ENCODE measurements at regions not wholly inside any gene's neighbourhood (a gene's known extent, or its start where the extent isn't known, plus 50 kb on each side); places are given as distances from the start of the nearest gene placed in this dataset.

GRCh38 chr10:129333706-129334105 lies 133.3 kb upstream of the MGMT start:
- peaks cover 2% of the 10 kb centered on the region for H3K4me1 ChIP-seq
- no peaks in the 10 kb centered on the region for H3K27me3 ChIP-seq
- no peak for DNase-seq (ENCODE audit: low spot score)
- H3K36me3 ChIP-seq: no peaks in the 10 kb centered on the region
- H3K27ac ChIP-seq: no peak overlapping the region
- no peak overlapping the region for H3K4me3 ChIP-seq
- no peaks in the 10 kb centered on the region for H3K9me3 ChIP-seq (ENCODE audit: low read depth)
- H3K9ac ChIP-seq: no peak overlapping the region
- no peak for TF ChIP-seq EZH2phosphoT487 (IDR thresholded peaks at IDR 0.05)
- TF ChIP-seq, protein P1, sequence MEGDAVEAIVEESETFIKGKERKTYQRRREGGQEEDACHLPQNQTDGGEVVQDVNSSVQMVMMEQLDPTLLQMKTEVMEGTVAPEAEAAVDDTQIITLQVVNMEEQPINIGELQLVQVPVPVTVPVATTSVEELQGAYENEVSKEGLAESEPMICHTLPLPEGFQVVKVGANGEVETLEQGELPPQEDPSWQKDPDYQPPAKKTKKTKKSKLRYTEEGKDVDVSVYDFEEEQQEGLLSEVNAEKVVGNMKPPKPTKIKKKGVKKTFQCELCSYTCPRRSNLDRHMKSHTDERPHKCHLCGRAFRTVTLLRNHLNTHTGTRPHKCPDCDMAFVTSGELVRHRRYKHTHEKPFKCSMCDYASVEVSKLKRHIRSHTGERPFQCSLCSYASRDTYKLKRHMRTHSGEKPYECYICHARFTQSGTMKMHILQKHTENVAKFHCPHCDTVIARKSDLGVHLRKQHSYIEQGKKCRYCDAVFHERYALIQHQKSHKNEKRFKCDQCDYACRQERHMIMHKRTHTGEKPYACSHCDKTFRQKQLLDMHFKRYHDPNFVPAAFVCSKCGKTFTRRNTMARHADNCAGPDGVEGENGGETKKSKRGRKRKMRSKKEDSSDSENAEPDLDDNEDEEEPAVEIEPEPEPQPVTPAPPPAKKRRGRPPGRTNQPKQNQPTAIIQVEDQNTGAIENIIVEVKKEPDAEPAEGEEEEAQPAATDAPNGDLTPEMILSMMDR (IDR thresholded peaks at IDR 0.05): no peak
- TF ChIP-seq EZH2 (IDR thresholded peaks at IDR 0.05): no peak
- Mint-ChIP-seq H3K9me3 (peaks cover 2% of the 10 kb centered on the region), H3K36me3 (no peaks in the 10 kb centered on the region), H3K27ac (no peak overlapping the region), H3K4me1 (peaks cover 9% of the 10 kb centered on the region), H3K27me3 (ENCODE audit: insufficient read depth, low read depth) (no peaks in the 10 kb centered on the region), H3K4me3 (no peak overlapping the region)
- H4K20me1 ChIP-seq (ENCODE audit: low read depth): no peaks in the 10 kb centered on the region
- H3K79me2 ChIP-seq (ENCODE audit: low read depth): no peaks in the 10 kb centered on the region
- H2AFZ ChIP-seq (replicated peaks): no peak overlapping the region
- no peaks in the 10 kb centered on the region for H3F3A ChIP-seq (ENCODE audit: low read depth)
- H3K4me2 ChIP-seq: no peak overlapping the region

GRCh38 chr10:129334266-129334665 lies 132.8 kb upstream of the MGMT start:
- Histone ChIP-seq H3F3A (ENCODE audit: low read depth) (no peaks in the 10 kb centered on the region), H3K9me3 (ENCODE audit: low read depth) (no peaks in the 10 kb centered on the region), H3K4me3 (no peak overlapping the region), H3K27ac (no peak overlapping the region), H2AFZ (replicated peaks) (peak overlapping the region; percentile 73), H4K20me1 (ENCODE audit: low read depth) (no peaks in the 10 kb centered on the region), H3K4me2 (no peak overlapping the region), H3K79me2 (ENCODE audit: low read depth) (no peaks in the 10 kb centered on the region), H3K27me3 (no peaks in the 10 kb centered on the region), H3K36me3 (no peaks in the 10 kb centered on the region), H3K9ac (no peak overlapping the region), H3K4me1 (peaks cover 2% of the 10 kb centered on the region)
- Mint-ChIP-seq H3K36me3 (no peaks in the 10 kb centered on the region), H3K4me3 (no peak overlapping the region), H3K27ac (no peak overlapping the region), H3K4me1 (peaks cover 7% of the 10 kb centered on the region), H3K9me3 (peaks cover 2% of the 10 kb centered on the region), H3K27me3 (ENCODE audit: insufficient read depth, low read depth) (no peaks in the 10 kb centered on the region)
- peak; percentile 15 for DNase-seq (ENCODE audit: low spot score)
- TF ChIP-seq EZH2phosphoT487 (IDR thresholded peaks at IDR 0.05) (no peak), EZH2 (IDR thresholded peaks at IDR 0.05) (no peak)
- TF ChIP-seq, protein P1 (IDR thresholded peaks at IDR 0.05): no peak

- Histone ChIP-seq H2AFZ (replicated peaks) (no peak overlapping the region), H3K4me1 (peaks cover 2% of the 10 kb centered on the region), H3K9me3 (ENCODE audit: low read depth) (no peaks in the 10 kb centered on the region), H3K27me3 (no peaks in the 10 kb centered on the region), H3K27ac (no peak overlapping the region), H3K79me2 (ENCODE audit: low read depth) (no peaks in the 10 kb centered on the region), H3F3A (ENCODE audit: low read depth) (no peaks in the 10 kb centered on the region), H3K9ac (no peak overlapping the region), H3K4me2 (no peak overlapping the region), H3K36me3 (no peaks in the 10 kb centered on the region), H4K20me1 (ENCODE audit: low read depth) (no peaks in the 10 kb centered on the region), H3K4me3 (no peak overlapping the region)
- Mint-ChIP-seq H3K9me3 (peaks cover 2% of the 10 kb centered on the region), H3K27me3 (ENCODE audit: insufficient read depth, low read depth) (no peaks in the 10 kb centered on the region), H3K36me3 (no peaks in the 10 kb centered on the region), H3K4me1 (peaks cover 4% of the 10 kb centered on the region), H3K27ac (no peak overlapping the region), H3K4me3 (no peak overlapping the region)
- TF ChIP-seq EZH2 (IDR thresholded peaks at IDR 0.05) (no peak), EZH2phosphoT487 (IDR thresholded peaks at IDR 0.05) (no peak)
- TF ChIP-seq, protein P1 (IDR thresholded peaks at IDR 0.05): no peak
- DNase-seq (ENCODE audit: low spot score): no peak
These were observed 131.6 kb upstream of the MGMT start for GRCh38 chr10:129335396-129335795.
